ENCODE measurements at regions not wholly inside any gene's neighbourhood (a gene's known extent, or its start where the extent isn't known, plus 50 kb on each side); places are given as distances from the start of the nearest gene placed in this dataset.

DNA sequence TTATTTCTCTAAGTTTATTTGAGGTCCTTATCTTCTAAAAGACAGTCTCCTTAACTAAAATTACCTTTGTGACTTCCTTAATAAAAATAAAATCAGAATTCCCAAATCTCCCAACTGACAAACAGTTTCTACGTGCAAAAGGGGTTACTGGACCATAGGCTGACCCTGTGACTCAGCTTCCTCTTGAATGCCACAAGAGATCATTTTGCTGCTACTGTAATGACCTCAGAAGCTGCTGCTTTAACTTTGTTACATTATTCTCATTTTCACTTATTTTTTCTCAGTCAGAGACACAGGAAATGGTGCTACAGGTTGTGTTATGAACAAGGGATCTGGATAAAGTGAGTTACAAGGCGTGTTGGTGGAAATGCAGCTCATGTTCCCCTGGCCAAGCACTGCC is 132.2 kb upstream of the TMTC2 start:
- H3K4me2 ChIP-seq (ENCODE audit: unreplicated experiment): no peak overlapping the region
- DNase-seq: no peak

DNA sequence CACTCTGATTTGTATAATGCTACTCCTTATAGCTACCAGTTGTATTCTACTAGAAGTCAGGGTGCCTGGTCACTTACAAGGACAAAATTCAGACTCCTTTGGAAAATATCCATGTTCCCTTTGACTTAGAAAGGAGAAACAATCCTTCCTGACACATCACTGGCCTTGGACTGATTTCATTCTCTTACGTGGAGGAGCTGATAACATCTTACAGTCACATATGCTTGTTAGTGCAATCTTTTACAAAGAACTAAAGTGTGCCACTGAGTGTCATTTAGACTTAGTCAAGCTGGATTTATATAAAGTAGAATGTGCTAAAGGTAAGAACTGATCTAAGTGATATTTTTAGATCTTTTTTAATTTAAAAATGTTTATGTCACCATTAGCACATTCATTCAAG is 131.0 kb upstream of the TMTC2 start:
- in situ Hi-C loops (cut with MboI): no loop called here
- Histone ChIP-seq H3K9me3 (ENCODE audit: low read depth) (no peaks in the 10 kb centered on the region), H2AFZ (no peak overlapping the region), H3K4me3 (no peak overlapping the region), H3K4me2 (ENCODE audit: unreplicated experiment) (no peak overlapping the region), H3K79me2 (ENCODE audit: insufficient read depth) (no peaks in the 10 kb centered on the region), H3K27ac (no peak overlapping the region), H3F3A (ENCODE audit: insufficient read depth) (no peaks in the 10 kb centered on the region), H3K9ac (no peak overlapping the region), H4K20me1 (ENCODE audit: insufficient read depth) (no peaks in the 10 kb centered on the region), H3K36me3 (ENCODE audit: low read depth) (no peaks in the 10 kb centered on the region), H3K4me1 (ENCODE audit: insufficient read depth) (no peaks in the 10 kb centered on the region), H3K27me3 (replicated peaks; ENCODE audit: insufficient read depth) (no peaks in the 10 kb centered on the region), H3K9me2 (ENCODE audit: insufficient read depth) (no peaks in the 10 kb centered on the region)
- DNase-seq: peak; percentile 2
- 3 to 12% methylated on average over 1 of the region's 1 CpG for WGBS, 2 experiments (ENCODE audit: low coverage in 1 of 2, low lambda C conversion rate in 2 of 2, missing lambda C conversion rate in 2 of 2)
- no peak for TF ChIP-seq EZH2phosphoT487 (IDR thresholded peaks at IDR 0.05; ENCODE audit: insufficient read depth, low read depth)
- TF ChIP-seq EZH2 (IDR thresholded peaks at IDR 0.05; ENCODE audit: insufficient read depth, poor library complexity, severe bottlenecking): no peak

More for the DNA sequence above, 132.2 kb upstream of the TMTC2 start:
- no peak overlapping the region for H3K9ac ChIP-seq
- no peak overlapping the region for H3K4me3 ChIP-seq
- no peak overlapping the region for H3K27ac ChIP-seq
- H3F3A ChIP-seq (ENCODE audit: insufficient read depth): no peaks in the 10 kb centered on the region
- WGBS, 2 experiments (ENCODE audit: low coverage in 1 of 2, low lambda C conversion rate in 2 of 2, missing lambda C conversion rate in 2 of 2): 23 to 25% methylated on average over 2 of the region's 2 CpGs
- H3K36me3 ChIP-seq (ENCODE audit: low read depth): no peaks in the 10 kb centered on the region
- H3K27me3 ChIP-seq (replicated peaks; ENCODE audit: insufficient read depth): no peaks in the 10 kb centered on the region
- in situ Hi-C loops (cut with MboI): no loop called here
- H2AFZ ChIP-seq: no peak overlapping the region
- H3K9me3 ChIP-seq (ENCODE audit: low read depth): no peaks in the 10 kb centered on the region
- TF ChIP-seq EZH2phosphoT487 (IDR thresholded peaks at IDR 0.05; ENCODE audit: insufficient read depth, low read depth) (no peak), EZH2 (IDR thresholded peaks at IDR 0.05; ENCODE audit: insufficient read depth, poor library complexity, severe bottlenecking) (no peak)
- no peaks in the 10 kb centered on the region for H4K20me1 ChIP-seq (ENCODE audit: insufficient read depth)
- H3K9me2 ChIP-seq (ENCODE audit: insufficient read depth): no peaks in the 10 kb centered on the region
- no peaks in the 10 kb centered on the region for H3K79me2 ChIP-seq (ENCODE audit: insufficient read depth)
- no peaks in the 10 kb centered on the region for H3K4me1 ChIP-seq (ENCODE audit: insufficient read depth)

DNA sequence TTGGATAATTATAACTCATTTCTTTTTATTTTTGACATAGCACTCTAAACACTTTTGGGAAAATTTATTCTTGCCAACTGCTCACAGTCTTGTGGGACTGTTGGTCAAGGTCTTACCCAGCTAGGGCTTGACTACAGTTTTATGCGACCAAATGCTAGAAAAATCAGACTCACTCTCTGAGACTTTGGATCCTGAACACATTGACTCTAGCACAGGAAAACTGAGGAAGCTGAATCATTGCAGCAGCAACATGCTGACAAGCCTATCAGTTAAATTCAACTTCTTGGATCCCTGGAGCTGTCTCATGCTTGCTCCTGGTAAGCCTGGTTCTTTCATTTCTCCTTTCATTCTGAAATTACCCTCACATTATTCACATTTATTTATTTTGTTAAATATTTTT is 120.7 kb upstream of the TMTC2 start:
- in situ Hi-C loops (cut with MboI): no loop called here
- H3K4me2 ChIP-seq (ENCODE audit: unreplicated experiment): no peak overlapping the region

DNA sequence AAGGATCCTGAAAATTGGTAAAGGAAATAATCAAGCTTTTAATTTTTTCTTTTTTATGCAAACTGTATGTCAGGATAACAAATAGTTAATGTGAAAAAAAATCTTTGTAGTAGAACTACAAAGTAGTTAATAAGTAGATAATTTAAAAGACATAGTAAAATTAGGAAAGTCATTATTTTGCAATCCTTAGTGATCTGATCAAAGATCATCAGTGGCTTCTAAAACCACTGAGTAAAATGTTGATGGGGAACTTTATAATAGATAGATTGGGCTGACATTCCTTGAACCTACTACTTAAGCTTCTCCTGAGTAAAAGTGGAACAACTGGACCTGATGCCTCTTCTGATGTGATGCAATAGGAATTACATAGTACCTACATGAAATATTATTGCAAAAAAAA is 119.0 kb upstream of the TMTC2 start:
- Histone ChIP-seq H4K20me1 (ENCODE audit: insufficient read depth) (no peaks in the 10 kb centered on the region), H3K9me3 (ENCODE audit: low read depth) (no peaks in the 10 kb centered on the region), H3F3A (ENCODE audit: insufficient read depth) (no peaks in the 10 kb centered on the region), H2AFZ (no peak overlapping the region), H3K4me1 (ENCODE audit: insufficient read depth) (no peaks in the 10 kb centered on the region), H3K27me3 (replicated peaks; ENCODE audit: insufficient read depth) (no peaks in the 10 kb centered on the region), H3K27ac (no peak overlapping the region), H3K4me3 (no peak overlapping the region), H3K79me2 (ENCODE audit: insufficient read depth) (no peaks in the 10 kb centered on the region), H3K36me3 (ENCODE audit: low read depth) (no peaks in the 10 kb centered on the region), H3K4me2 (ENCODE audit: unreplicated experiment) (no peak overlapping the region), H3K9me2 (ENCODE audit: insufficient read depth) (no peaks in the 10 kb centered on the region), H3K9ac (no peak overlapping the region)
- in situ Hi-C loops (cut with MboI): no loop called here
- TF ChIP-seq EZH2phosphoT487 (IDR thresholded peaks at IDR 0.05; ENCODE audit: insufficient read depth, low read depth): no peak
- no peak for TF ChIP-seq EZH2 (IDR thresholded peaks at IDR 0.05; ENCODE audit: insufficient read depth, poor library complexity, severe bottlenecking)
- no peak for DNase-seq

More for the DNA sequence above, 120.7 kb upstream of the TMTC2 start:
- Histone ChIP-seq H3F3A (ENCODE audit: insufficient read depth) (no peaks in the 10 kb centered on the region), H3K9me3 (ENCODE audit: low read depth) (no peaks in the 10 kb centered on the region), H3K9ac (no peak overlapping the region), H4K20me1 (ENCODE audit: insufficient read depth) (no peaks in the 10 kb centered on the region), H3K9me2 (ENCODE audit: insufficient read depth) (no peaks in the 10 kb centered on the region), H2AFZ (no peak overlapping the region), H3K27me3 (replicated peaks; ENCODE audit: insufficient read depth) (no peaks in the 10 kb centered on the region), H3K79me2 (ENCODE audit: insufficient read depth) (no peaks in the 10 kb centered on the region), H3K4me3 (no peak overlapping the region), H3K4me1 (ENCODE audit: insufficient read depth) (no peaks in the 10 kb centered on the region), H3K27ac (no peak overlapping the region), H3K36me3 (ENCODE audit: low read depth) (no peaks in the 10 kb centered on the region)
- TF ChIP-seq EZH2 (IDR thresholded peaks at IDR 0.05; ENCODE audit: insufficient read depth, poor library complexity, severe bottlenecking) (no peak), EZH2phosphoT487 (IDR thresholded peaks at IDR 0.05; ENCODE audit: insufficient read depth, low read depth) (no peak)
- 48 to 50% methylated on average over 1 of the region's 1 CpG for WGBS, 2 experiments (ENCODE audit: low coverage in 1 of 2, low lambda C conversion rate in 2 of 2, missing lambda C conversion rate in 2 of 2)
- DNase-seq: no peak

DNA sequence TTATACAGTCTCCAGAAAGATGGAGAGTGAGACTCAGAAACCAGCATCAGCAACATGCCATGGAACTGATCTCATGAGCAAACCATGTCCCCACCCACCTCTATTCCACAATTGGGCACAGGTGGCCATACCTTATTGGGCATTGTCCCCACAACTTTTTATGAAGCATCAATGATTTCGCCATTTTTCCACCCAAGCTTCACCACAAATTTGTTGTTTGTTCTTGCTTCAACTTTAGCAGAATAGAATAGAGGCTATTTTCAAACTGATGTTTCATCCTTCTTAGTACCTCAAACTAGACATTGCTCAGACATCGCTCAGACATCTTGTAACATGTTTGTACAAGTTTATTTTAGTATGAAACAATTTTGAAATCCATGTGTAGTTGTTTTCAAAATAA is 112.5 kb upstream of the TMTC2 start:
- 10 to 21% methylated on average over 2 of the region's 2 CpGs for WGBS, 2 experiments (ENCODE audit: low coverage in 1 of 2, low lambda C conversion rate in 2 of 2, missing lambda C conversion rate in 2 of 2)
- no peak overlapping the region for H3K4me2 ChIP-seq (ENCODE audit: unreplicated experiment)
- H2AFZ ChIP-seq: no peak overlapping the region
- in situ Hi-C loops (cut with MboI): no loop called here
- no peaks in the 10 kb centered on the region for H3K27me3 ChIP-seq (replicated peaks; ENCODE audit: insufficient read depth)
- H3F3A ChIP-seq (ENCODE audit: insufficient read depth): no peaks in the 10 kb centered on the region
- no peak overlapping the region for H3K4me3 ChIP-seq
- H3K79me2 ChIP-seq (ENCODE audit: insufficient read depth): no peaks in the 10 kb centered on the region
- no peak overlapping the region for H3K9ac ChIP-seq
- TF ChIP-seq EZH2 (IDR thresholded peaks at IDR 0.05; ENCODE audit: insufficient read depth, poor library complexity, severe bottlenecking): no peak
- TF ChIP-seq EZH2phosphoT487 (IDR thresholded peaks at IDR 0.05; ENCODE audit: insufficient read depth, low read depth): no peak
- H4K20me1 ChIP-seq (ENCODE audit: insufficient read depth): no peaks in the 10 kb centered on the region
- no peak for DNase-seq
- no peaks in the 10 kb centered on the region for H3K9me3 ChIP-seq (ENCODE audit: low read depth)
- H3K27ac ChIP-seq: no peak overlapping the region
- H3K36me3 ChIP-seq (ENCODE audit: low read depth): no peaks in the 10 kb centered on the region
- no peaks in the 10 kb centered on the region for H3K4me1 ChIP-seq (ENCODE audit: insufficient read depth)
- H3K9me2 ChIP-seq (ENCODE audit: insufficient read depth): no peaks in the 10 kb centered on the region
